ENCODE measurements at regions not wholly inside any gene's neighbourhood (a gene's known extent, or its start where the extent isn't known, plus 50 kb on each side); places are given as distances from the start of the nearest gene placed in this dataset.

DNA sequence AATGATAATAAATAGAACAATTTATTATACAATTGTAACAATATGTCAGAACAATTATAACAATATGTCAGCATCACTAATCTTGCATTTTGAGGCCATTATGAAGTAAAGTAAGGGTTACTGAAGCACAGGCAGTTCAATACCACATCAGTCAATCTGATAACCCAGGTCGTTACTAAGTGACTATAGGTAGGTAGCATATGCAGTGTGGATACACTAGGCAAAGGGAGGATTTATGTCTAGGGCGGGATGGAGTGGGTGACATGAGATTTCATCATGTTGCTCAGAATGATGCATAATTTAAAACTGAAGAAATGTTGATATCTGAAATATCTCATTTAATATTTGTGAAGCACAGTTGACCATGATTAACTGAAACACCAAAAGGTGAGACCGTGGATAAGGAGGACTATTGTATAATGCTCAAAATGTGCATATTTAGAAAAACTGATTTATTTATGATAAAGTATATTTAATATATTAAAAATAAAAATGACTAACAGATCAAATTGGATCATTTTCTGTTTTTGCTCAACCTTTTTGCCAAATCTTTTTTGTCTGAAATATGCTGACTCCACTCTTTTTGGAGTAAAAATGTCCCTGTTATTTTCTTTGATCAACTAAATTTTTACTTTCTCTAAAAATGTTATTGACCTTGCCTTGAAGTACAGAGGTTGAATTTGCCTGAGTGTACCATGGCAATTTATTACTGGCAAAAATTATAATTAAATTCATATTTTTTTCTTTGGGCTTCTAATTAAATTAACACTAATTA is 1189.4 kb upstream of the USP15 start:
- Mint-ChIP-seq H3K4me1 (ENCODE audit: low read depth) (no peaks in the 10 kb centered on the region), H3K9me3 (peaks cover 4% of the 10 kb centered on the region), H3K36me3 (ENCODE audit: low read depth) (no peaks in the 10 kb centered on the region), H3K4me3 (no peak overlapping the region), H3K27ac (no peak overlapping the region), H3K27me3 (no peaks in the 10 kb centered on the region)

DNA sequence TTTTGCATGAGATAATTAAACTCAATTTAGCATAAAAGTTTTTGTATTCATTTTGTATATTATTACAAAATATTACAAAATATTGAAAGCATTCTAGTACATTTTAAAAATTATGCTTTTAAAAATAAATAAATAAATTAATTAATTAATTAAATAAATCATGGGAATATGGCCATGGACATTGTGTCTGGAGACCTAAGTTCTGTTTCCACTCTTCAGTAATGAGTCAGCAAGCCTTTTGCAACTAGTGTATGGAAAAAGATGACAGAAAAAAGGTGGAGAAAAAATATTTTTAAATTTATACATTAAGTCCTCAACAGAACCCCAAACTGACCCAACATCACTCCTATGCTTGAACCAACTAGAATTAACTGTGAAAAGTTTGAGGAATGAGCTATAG is 1187.5 kb upstream of the USP15 start:
- Mint-ChIP-seq H3K4me1 (ENCODE audit: low read depth) (no peaks in the 10 kb centered on the region), H3K27ac (no peak overlapping the region), H3K4me3 (no peak overlapping the region), H3K27me3 (no peaks in the 10 kb centered on the region), H3K9me3 (peaks cover 4% of the 10 kb centered on the region), H3K36me3 (ENCODE audit: low read depth) (no peaks in the 10 kb centered on the region)

DNA sequence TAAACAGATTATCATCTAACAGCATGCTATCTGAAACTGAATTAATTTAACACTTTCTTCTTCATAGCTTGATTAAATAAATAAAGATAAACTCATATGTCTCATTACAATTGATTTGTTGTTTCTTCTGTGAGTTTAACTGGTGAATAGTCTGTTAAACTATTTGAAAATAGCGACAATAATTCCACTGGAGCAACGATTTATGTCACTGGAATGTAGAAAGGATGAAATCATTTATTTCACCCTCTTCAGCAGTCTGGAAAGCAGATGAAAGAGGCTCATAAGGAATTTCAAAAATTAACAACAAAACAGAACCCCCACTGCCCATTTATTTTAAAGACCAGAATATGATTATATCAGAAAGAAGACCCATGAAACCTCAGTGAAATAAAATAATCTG is 1165.1 kb upstream of the USP15 start:
- Mint-ChIP-seq H3K9me3 (peaks cover 13% of the 10 kb centered on the region), H3K36me3 (ENCODE audit: low read depth) (no peaks in the 10 kb centered on the region), H3K4me3 (no peak overlapping the region), H3K27ac (no peak overlapping the region), H3K4me1 (ENCODE audit: low read depth) (no peaks in the 10 kb centered on the region), H3K27me3 (no peaks in the 10 kb centered on the region)

DNA sequence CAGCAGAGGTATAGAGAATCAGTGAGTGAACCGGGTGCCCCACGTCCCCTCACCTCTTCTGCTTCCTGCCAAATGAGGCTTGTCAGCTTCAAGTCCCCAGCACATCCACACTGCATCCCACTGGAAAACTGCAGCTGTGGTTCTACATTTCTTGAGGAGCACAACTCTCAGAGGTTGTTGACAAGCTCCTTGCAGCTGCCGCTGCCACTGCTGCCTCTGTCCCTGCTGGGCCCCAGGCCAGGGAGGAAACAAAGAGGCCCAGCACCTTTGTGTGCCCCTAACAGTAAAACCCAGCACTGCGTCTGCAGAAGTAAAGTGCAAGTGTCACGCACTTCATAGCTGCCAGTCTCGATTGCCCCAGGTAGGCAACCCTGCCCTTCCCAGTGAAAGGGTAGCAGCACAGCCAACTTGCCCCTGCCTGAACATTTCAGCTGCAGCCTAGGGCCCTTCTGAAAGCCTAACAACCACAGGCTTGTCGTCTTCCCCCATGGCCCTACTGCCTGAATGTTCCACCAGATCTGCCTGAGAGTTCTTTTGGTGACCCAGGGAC is 1162.1 kb upstream of the USP15 start:
- H3K36me3 Mint-ChIP-seq (ENCODE audit: low read depth) = no peaks in the 10 kb centered on the region
- no peak overlapping the region for H3K4me3 Mint-ChIP-seq
- peaks cover 7% of the 10 kb centered on the region for H3K9me3 Mint-ChIP-seq
- no peaks in the 10 kb centered on the region for H3K27me3 Mint-ChIP-seq
- no peak overlapping the region for H3K27ac Mint-ChIP-seq
- no peaks in the 10 kb centered on the region for H3K4me1 Mint-ChIP-seq (ENCODE audit: low read depth)

DNA sequence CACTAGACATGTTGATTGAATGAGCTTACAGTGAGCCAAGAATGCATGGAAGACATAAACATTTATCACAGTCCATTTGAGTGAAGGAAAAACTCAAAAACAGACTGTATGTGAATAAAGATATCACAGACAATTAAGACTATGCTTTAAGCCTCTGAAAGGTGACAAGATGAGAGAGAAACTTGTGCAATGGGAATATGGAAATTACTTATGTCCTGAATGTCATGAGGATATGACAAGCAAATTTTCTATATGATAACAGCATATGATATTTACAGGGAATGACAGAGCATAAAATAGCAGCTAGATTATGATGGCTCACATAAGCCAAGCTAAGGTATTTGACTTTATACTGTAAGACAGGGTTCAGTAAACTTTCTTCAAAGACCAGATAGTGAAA is 1153.1 kb upstream of the USP15 start:
- no peak overlapping the region for H3K27ac Mint-ChIP-seq

DNA sequence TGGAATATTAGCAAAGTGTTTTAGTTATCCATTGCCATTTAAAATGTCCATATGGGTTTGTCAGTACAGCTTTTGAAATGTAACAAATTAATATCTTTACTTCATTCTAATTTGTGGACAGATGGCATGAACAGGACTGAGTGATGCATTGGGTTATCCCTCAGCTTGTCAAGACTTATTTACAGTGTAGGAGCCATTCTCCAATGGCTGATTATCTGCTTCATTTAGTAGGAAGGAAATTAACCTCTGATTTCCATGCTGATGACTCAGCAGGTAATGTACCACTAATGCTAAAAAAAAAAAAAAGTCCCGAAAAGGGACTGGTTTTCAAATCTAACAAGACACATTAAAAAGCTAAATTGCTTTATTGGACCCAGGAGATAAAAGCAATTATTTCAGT is 1149.0 kb upstream of the USP15 start:
- H3K36me3 Mint-ChIP-seq (ENCODE audit: low read depth) = no peaks in the 10 kb centered on the region
- H3K4me3 Mint-ChIP-seq = no peak overlapping the region
- no peak overlapping the region for H3K27ac Mint-ChIP-seq
- H3K4me1 Mint-ChIP-seq (ENCODE audit: low read depth) = no peaks in the 10 kb centered on the region
- H3K27me3 Mint-ChIP-seq = no peaks in the 10 kb centered on the region
- H3K9me3 Mint-ChIP-seq = peaks cover 17% of the 10 kb centered on the region

More for the DNA sequence above, 1153.1 kb upstream of the USP15 start:
- H3K4me3 Mint-ChIP-seq = no peak overlapping the region
- H3K27me3 Mint-ChIP-seq = no peaks in the 10 kb centered on the region
- H3K36me3 Mint-ChIP-seq (ENCODE audit: low read depth) = no peaks in the 10 kb centered on the region
- no peaks in the 10 kb centered on the region for H3K4me1 Mint-ChIP-seq (ENCODE audit: low read depth)
- peaks cover 23% of the 10 kb centered on the region for H3K9me3 Mint-ChIP-seq

DNA sequence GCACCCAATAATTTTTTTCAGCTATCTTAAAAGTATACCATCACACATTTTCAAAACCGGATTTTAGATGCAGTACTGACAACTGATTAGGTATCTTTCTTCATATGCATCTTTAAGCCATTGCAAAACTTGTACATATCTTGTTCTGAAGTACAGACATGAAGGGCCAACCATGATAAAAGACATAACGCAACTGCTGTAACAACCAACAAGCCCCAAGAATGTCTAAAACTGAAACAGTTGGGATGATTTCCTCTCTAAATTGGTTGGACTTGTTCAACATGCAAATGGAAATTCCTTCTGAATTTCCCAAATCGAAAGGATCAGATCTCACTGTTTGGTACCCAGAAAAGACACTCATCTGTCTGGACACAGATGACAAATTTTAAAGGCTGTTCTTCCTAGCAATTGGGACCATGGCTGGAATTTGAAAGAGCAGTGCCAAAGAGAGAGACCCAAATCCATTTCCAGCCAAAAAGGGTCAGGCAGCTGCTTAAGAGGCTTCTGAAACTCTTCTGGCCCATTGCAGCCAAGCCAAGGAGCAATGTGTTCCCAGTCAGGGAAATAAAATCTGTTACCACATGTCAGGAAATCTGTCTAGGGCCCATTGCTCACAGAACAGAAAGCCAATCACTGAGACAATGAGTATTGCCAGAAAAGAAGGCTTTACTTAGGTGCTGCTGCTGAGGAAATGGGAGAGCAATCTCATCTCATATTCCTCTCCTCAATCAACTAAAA is 1122.4 kb upstream of the USP15 start:
- H3K4me1 Mint-ChIP-seq (ENCODE audit: low read depth) = no peaks in the 10 kb centered on the region
- no peaks in the 10 kb centered on the region for H3K36me3 Mint-ChIP-seq (ENCODE audit: low read depth)
- no peaks in the 10 kb centered on the region for H3K27me3 Mint-ChIP-seq
- no peak overlapping the region for H3K27ac Mint-ChIP-seq
- no peak overlapping the region for H3K4me3 Mint-ChIP-seq
- peaks cover 5% of the 10 kb centered on the region for H3K9me3 Mint-ChIP-seq

DNA sequence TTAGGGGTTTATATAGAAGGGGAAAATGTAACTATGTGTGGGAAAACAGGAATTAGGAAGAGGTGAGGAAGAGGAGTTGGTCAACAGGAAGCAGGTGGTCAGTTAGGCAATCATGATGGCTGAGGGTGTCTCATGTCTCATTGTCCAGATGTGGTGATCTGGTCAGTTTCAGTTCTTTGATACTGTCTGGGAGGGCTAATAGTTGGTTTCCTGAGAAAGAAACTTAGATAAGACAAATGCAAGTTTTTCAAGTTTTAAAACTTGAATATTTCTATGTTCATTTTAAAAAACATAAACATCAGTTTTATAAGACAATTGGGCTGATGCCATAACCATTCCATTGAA is 1121.8 kb upstream of the USP15 start:
- no peaks in the 10 kb centered on the region for H3K4me1 Mint-ChIP-seq (ENCODE audit: low read depth)
- H3K27me3 Mint-ChIP-seq = no peaks in the 10 kb centered on the region
- H3K9me3 Mint-ChIP-seq = peaks cover 5% of the 10 kb centered on the region

DNA sequence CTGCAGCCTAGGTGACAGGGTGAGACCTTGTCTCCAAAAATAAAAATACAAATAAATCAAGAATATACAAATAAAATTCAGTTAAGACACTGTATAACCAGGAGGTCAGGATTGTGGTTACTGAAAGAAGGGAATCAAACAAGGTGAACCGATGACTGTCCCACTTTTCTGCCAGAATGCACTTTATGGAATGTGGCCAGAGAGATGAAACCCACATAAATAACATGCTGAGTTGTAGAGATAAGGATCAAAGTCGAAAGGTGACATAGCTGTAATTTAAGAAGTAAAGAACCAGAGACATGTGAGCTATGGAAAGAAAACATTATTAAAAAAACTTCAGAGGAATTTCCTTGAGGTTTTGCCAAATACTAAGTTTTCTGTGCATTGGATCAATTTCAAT is 1098.2 kb upstream of the USP15 start:
- H3K4me3 Mint-ChIP-seq = no peak overlapping the region
- peaks cover 19% of the 10 kb centered on the region for H3K9me3 Mint-ChIP-seq
- no peaks in the 10 kb centered on the region for H3K36me3 Mint-ChIP-seq (ENCODE audit: low read depth)
- H3K27ac Mint-ChIP-seq = no peak overlapping the region
- no peaks in the 10 kb centered on the region for H3K4me1 Mint-ChIP-seq (ENCODE audit: low read depth)
- no peaks in the 10 kb centered on the region for H3K27me3 Mint-ChIP-seq

More for the DNA sequence above, 1121.8 kb upstream of the USP15 start:
- no peak overlapping the region for H3K4me3 Mint-ChIP-seq
- H3K36me3 Mint-ChIP-seq (ENCODE audit: low read depth) = no peaks in the 10 kb centered on the region
- H3K27ac Mint-ChIP-seq = no peak overlapping the region

DNA sequence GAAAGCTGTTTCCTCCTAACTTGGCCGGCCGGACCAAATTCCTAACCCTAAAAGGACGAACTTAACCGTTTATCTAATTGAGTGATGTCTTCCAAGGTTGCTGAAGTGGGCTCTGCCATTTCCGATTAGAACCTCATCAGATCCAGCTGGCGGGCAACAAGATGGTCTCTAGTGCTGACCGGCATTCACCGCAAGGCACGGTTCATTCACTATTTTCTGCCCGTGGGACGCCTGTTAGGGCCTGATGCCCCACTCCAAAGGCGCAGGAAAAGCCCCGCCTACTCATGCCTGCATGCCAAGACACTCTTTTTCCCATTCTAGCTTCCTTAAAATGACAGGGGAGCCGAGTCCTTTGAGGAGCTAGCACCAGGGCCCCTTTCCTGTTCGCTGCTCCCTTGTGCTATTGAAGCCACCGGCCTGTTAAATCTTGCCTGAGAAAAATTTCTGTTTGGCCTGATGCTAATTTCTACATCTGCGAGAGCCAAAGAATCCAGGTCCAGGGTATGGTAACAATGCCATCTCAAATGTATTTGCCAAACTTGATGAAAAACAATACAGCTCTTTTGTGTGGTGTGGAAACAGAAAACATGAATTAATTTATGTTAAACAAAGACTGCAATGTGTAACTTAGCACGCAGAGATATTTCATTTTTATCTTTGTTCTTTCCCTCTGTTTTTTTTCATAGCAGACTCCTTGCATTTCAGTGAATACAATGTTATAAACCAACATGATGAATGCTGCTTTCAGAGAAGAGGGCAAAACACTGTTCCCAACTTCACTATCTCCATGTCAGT is 1071.2 kb upstream of the USP15 start:
- Mint-ChIP-seq H3K27ac (no peak overlapping the region), H3K27me3 (no peaks in the 10 kb centered on the region), H3K4me3 (no peak overlapping the region), H3K9me3 (peaks cover 5% of the 10 kb centered on the region), H3K4me1 (ENCODE audit: low read depth) (no peaks in the 10 kb centered on the region), H3K36me3 (ENCODE audit: low read depth) (no peaks in the 10 kb centered on the region)

DNA sequence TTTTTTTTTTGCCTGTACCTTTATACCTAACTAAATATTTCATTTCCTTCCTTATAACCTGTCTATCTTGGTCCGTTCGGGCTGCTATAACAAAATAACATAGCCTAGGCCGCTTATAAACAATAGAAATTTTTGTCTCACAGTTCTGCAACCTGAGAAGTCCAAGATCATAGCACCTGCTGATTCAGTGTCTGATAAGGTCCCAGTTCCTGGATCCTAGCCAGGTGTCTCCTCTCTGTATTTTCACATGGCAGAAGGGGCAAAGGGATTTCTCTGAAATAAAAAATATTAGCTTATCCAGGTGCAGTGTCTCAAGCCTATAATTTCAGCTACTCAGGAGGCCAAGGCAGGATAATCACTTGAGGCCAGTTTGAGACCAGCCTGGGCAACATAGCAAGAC is 1046.6 kb upstream of the USP15 start:
- H3K4me1 Mint-ChIP-seq (ENCODE audit: low read depth) = no peaks in the 10 kb centered on the region
- H3K9me3 Mint-ChIP-seq = peaks cover 15% of the 10 kb centered on the region
- H3K4me3 Mint-ChIP-seq = no peak overlapping the region
- no peaks in the 10 kb centered on the region for H3K27me3 Mint-ChIP-seq
- H3K36me3 Mint-ChIP-seq (ENCODE audit: low read depth) = no peaks in the 10 kb centered on the region
- no peak overlapping the region for H3K27ac Mint-ChIP-seq

DNA sequence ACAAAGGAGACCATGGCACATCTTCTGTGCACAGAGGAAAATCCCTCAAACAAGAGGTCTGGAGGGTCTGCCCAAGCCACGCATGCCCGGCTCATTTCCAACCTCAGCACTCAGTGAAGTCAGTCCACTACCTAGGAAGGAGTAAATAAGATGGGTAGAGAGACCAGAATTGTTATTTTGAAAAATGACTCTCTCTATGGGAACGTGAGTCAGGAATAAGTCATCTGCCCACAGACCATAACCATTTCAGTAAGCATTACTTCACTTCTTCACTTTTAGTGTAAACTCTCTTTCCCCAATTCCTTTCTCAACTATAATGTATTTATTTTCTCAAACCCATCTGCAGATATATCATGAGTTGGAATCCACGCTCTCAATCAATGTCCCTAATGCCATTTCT is 1039.9 kb upstream of the USP15 start:
- peaks cover 7% of the 10 kb centered on the region for H3K9me3 Mint-ChIP-seq
- H3K4me1 Mint-ChIP-seq (ENCODE audit: low read depth) = no peaks in the 10 kb centered on the region
- no peak overlapping the region for H3K4me3 Mint-ChIP-seq
- H3K27me3 Mint-ChIP-seq = no peaks in the 10 kb centered on the region
- no peak overlapping the region for H3K27ac Mint-ChIP-seq
- H3K36me3 Mint-ChIP-seq (ENCODE audit: low read depth) = no peaks in the 10 kb centered on the region

DNA sequence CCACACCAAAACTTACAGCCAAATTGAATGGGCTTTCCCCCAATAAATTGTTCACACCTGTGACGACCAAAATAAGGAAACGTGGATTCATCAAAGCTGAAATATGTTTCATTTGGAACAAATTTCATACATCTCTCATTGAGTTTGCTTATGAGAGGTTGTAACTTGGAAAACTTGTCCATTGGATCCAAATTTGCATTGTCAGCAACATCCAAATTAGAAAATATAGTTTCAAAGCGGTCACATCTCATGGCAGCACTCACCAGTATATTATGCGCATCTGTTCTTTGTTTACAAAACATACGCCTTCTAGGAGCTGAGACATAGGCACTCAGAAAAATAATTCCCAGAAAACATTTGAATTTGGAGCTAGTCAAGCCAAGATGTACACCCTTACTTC is 1028.2 kb upstream of the USP15 start:
- no peaks in the 10 kb centered on the region for H3K4me1 Mint-ChIP-seq (ENCODE audit: low read depth)
- H3K36me3 Mint-ChIP-seq (ENCODE audit: low read depth) = no peaks in the 10 kb centered on the region
- H3K9me3 Mint-ChIP-seq = peaks cover 13% of the 10 kb centered on the region
- H3K27ac Mint-ChIP-seq = no peak overlapping the region
- H3K4me3 Mint-ChIP-seq = no peak overlapping the region
- no peaks in the 10 kb centered on the region for H3K27me3 Mint-ChIP-seq

DNA sequence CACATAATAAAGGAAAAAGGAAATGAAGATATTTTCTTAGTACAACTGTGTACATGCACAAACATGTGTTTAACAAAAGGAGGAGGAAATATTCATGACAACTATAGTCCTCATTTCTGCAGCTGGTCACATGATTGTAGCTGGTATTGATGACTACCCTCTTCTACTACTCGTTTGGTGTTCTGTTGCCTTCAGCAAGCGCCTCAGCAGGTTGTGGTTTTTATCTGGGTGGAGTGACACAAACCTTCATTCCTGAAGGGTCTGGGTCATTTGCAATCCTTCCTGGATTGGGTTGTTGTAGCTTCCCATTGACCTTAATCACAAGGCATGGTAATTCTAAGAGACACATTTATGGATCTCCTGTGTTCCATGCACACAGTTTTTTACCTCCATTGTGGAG is 1009.9 kb upstream of the USP15 start:
- H3K27ac Mint-ChIP-seq = no peak overlapping the region
- no peaks in the 10 kb centered on the region for H3K9me3 Mint-ChIP-seq
- no peaks in the 10 kb centered on the region for H3K27me3 Mint-ChIP-seq
- no peaks in the 10 kb centered on the region for H3K4me1 Mint-ChIP-seq (ENCODE audit: low read depth)
- no peaks in the 10 kb centered on the region for H3K36me3 Mint-ChIP-seq (ENCODE audit: low read depth)
- H3K4me3 Mint-ChIP-seq = no peak overlapping the region

DNA sequence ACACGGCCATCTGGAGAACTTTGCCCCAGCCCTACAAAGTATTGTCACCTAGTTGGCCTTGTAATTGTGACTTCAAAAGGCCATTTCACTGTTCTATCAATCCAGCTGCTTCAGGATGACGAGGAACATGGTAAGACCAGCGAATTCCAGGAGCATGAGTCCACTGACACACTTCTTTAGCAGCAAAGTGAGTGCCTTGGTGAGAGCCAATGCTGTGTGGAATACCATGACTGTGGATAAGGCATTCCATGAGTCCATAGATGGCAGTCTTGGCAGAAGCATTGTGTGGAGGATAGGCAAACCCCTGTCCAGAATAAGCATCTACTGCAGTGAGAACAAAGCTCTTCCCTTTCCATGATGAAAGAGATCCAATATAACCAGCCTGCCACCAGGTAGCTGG is 1009.1 kb upstream of the USP15 start:
- Mint-ChIP-seq H3K4me3 (no peak overlapping the region), H3K36me3 (ENCODE audit: low read depth) (no peaks in the 10 kb centered on the region), H3K4me1 (ENCODE audit: low read depth) (no peaks in the 10 kb centered on the region)

More for the DNA sequence above, 1009.1 kb upstream of the USP15 start:
- H3K27ac Mint-ChIP-seq = no peak overlapping the region
- H3K27me3 Mint-ChIP-seq = no peaks in the 10 kb centered on the region
- no peaks in the 10 kb centered on the region for H3K9me3 Mint-ChIP-seq
